Peyer's patch (tissue), 4 donors: ENCODE measurements at regions not wholly inside any gene's neighbourhood (a gene's known extent, or its start where the extent isn't known, plus 50 kb on each side); places are given as distances from the start of the nearest gene placed in this dataset.

Source experiments
- POLR2A ChIP-seq, 2 donors: fragments of 450-650 bp; IDR thresholded peaks; one replicate each; pipeline ENCODE4 v1.5.1; 2017; ENCODE audit warnings: antibody characterized with exemption in 2 of 2, mild to moderate bottlenecking in 2 of 2, moderate library complexity in 2 of 2
- TF ChIP-seq, protein P1 (sequence below), 6 experiments: fragments of 450-650 bp in 4 of 6; fragments of 200-600 bp in 2 of 6; sonication (generic) in 1 of 6; IDR thresholded peaks; one replicate each; pipeline ENCODE4 v1.5.1; 2017 to 2019; ENCODE audit warnings: antibody characterized with exemption in 6 of 6, mild to moderate bottlenecking in 3 of 6, moderate library complexity in 1 of 6

DNA sequence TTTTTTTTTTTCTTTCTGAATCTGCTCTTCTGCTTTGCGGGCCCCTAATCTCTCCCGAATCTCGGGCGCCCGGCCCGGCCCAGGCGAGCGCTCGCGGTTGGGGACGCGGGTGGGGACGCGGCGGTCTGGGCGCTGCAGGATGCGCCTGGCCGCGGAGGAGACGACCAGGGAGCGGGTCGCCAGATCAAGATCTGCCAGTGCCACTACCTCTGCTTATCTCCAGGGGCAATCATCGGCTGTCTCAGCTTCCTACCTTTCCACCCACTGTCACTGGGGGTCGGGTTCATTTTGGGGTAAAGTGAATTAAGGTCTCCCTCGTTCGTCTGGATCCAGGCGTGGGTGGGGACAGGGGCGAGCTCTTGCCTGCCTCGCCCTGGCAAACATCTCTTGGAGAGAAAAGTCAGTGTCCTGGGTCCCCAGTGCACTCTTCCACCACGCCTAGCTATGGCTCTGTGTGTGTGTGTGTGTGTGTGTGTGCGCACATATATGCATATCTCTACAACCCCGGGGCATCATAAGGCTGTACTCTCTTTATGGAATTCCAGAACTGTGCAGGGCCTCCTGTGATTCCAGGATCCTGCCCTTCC lies 422.3 kb downstream of the VRK1 start:
- TF ChIP-seq, protein P1, sequence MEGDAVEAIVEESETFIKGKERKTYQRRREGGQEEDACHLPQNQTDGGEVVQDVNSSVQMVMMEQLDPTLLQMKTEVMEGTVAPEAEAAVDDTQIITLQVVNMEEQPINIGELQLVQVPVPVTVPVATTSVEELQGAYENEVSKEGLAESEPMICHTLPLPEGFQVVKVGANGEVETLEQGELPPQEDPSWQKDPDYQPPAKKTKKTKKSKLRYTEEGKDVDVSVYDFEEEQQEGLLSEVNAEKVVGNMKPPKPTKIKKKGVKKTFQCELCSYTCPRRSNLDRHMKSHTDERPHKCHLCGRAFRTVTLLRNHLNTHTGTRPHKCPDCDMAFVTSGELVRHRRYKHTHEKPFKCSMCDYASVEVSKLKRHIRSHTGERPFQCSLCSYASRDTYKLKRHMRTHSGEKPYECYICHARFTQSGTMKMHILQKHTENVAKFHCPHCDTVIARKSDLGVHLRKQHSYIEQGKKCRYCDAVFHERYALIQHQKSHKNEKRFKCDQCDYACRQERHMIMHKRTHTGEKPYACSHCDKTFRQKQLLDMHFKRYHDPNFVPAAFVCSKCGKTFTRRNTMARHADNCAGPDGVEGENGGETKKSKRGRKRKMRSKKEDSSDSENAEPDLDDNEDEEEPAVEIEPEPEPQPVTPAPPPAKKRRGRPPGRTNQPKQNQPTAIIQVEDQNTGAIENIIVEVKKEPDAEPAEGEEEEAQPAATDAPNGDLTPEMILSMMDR (IDR thresholded peaks at IDR 0.05): no peak
- no peak for TF ChIP-seq POLR2A (IDR thresholded peaks at IDR 0.05)
